GM12873 (cell line): ENCODE measurements at regions not wholly inside any gene's neighbourhood (a gene's known extent, or its start where the extent isn't known, plus 50 kb on each side); places are given as distances from the start of the nearest gene placed in this dataset.

Source experiments
- TF ChIP-seq, protein P1 (sequence below): IDR thresholded peaks from 2 replicates; pipeline ENCODE4 v1.5.1; 2012; ENCODE audit warnings: low read depth, mild to moderate bottlenecking, moderate library complexity, low read length, control low read depth; ENCODE audit not compliant: insufficient read depth; ENCODE audit errors: missing control alignments

DNA sequence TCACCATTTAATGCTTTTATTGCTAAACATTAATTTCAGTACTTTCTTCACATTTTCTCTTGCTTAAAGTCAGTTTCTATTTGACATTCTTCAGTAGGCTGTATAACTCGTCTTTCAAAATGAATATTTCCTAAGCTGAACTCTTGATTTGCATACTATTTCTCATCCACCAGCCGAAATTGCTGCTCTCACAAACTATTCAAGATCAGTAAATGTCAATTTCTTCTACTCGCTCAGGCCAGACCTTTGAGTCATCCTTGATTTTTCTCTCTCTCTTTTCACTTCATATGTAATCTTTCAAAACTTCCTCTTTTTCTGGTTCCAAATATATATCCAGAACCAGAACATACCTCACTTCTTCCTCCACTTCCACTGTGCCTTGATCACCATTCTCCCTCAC, 990.0 kb downstream of the KCNT2 start:
- TF ChIP-seq, protein P1, sequence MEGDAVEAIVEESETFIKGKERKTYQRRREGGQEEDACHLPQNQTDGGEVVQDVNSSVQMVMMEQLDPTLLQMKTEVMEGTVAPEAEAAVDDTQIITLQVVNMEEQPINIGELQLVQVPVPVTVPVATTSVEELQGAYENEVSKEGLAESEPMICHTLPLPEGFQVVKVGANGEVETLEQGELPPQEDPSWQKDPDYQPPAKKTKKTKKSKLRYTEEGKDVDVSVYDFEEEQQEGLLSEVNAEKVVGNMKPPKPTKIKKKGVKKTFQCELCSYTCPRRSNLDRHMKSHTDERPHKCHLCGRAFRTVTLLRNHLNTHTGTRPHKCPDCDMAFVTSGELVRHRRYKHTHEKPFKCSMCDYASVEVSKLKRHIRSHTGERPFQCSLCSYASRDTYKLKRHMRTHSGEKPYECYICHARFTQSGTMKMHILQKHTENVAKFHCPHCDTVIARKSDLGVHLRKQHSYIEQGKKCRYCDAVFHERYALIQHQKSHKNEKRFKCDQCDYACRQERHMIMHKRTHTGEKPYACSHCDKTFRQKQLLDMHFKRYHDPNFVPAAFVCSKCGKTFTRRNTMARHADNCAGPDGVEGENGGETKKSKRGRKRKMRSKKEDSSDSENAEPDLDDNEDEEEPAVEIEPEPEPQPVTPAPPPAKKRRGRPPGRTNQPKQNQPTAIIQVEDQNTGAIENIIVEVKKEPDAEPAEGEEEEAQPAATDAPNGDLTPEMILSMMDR = no peak

- TF ChIP-seq, protein P1 = no peak
Measured at GRCh38 chr1:195617106-195617505, 991.1 kb downstream of the KCNT2 start.

DNA sequence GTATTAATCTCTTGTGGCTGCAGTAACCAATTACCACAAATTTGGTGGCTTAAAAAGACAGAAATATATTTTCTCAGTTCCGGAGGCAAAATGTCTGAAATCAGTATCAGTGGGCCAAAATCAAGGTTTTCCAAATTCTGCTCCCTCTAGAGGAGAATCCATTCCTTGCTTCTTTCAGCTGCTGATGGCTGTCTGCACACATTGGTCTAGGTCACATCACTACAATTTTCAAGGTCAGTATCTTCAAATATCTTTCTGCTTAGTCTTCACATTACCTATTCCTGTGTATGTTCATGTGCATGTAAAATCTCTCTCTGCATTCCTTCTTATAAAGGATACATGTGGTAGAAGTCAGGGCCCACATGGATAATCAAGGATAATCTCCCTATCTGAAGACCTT, 999.4 kb downstream of the KCNT2 start:
- TF ChIP-seq, protein P1 = no peak

DNA sequence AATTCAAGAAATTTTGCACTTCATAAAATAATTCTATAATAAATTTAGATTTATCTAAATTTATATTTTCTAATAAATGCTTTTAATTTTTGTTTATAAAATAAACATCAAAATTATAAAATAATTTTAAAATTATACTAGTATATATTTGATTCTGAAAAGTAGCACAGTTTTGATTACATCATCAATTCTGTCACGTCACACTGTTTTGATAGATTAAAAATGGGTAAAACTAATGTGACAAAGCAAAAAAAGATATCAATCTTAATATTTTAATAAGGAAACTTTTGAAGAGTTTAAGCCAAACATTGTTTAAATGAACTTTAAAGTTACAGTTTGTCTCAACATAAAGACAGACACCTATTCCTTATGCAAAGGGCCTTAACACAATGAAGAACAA, 1001.8 kb downstream of the KCNT2 start:
- TF ChIP-seq, protein P1 = no peak

DNA sequence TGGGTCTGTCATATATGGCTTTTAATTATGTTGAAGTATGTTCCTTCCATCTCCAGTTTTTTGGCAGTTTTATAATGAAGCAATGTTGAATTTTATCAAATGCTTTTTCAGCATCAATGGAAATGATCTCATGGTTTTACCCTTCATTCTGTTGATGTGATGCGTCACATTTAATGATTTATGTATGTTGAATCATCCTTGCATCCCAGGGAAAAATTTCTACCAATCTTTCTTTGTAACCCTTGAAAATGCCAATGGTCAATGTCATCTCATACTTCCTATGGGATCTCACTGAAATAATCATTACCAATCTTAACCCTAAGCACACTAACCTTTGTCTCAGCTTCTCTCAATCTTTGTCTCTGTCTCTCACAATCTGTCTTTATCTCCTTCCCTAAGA, 1004.0 kb downstream of the KCNT2 start:
- TF ChIP-seq, protein P1 = no peak

DNA sequence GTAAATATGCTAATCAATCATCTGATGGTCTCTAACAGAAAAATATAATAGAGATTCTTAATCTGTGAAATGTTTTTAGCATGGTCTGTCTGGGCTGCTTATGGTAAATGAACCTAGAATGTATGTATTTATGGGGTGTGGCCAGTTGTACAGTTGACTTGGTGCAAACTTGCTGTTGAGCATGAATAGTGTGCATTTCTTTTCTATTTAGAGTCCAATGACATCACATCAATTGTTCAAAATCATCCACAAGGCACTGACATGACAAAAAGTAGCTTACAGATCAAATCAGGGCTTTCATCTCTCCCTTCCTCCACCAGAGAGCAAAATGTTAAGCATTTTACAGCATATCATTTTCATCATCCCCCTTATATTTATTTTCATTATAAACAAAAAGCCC, 1010.3 kb downstream of the KCNT2 start:
- TF ChIP-seq, protein P1 = no peak

GRCh38 chr1:195594773-195595172, 1013.5 kb downstream of the KCNT2 start:
- TF ChIP-seq, protein P1 = no peak
